ENCODE measurements at regions not wholly inside any gene's neighbourhood (a gene's known extent, or its start where the extent isn't known, plus 50 kb on each side); places are given as distances from the start of the nearest gene placed in this dataset.

GRCh38 chr6:132053511-132053910 lies 102.3 kb upstream of the CCN2 start:
- H3K27ac ChIP-seq, result no peak overlapping the region
- TF ChIP-seq CTCF (IDR thresholded peaks at IDR 0.05) (no peak), POLR2A (IDR thresholded peaks at IDR 0.05) (no peak)
- no peak for DNase-seq
- no peaks in the 10 kb centered on the region for H3K4me1 ChIP-seq
- H3K27me3 ChIP-seq, result no peaks in the 10 kb centered on the region
- H3K9me3 ChIP-seq, result no peaks in the 10 kb centered on the region
- H3K4me3 ChIP-seq, result no peak overlapping the region
- no peaks in the 10 kb centered on the region for H3K36me3 ChIP-seq

GRCh38 chr6:132052096-132052495 lies 100.9 kb upstream of the CCN2 start:
- Histone ChIP-seq H3K4me3 (no peak overlapping the region), H3K4me1 (no peaks in the 10 kb centered on the region), H3K9me3 (no peaks in the 10 kb centered on the region), H3K27ac (no peak overlapping the region), H3K27me3 (no peaks in the 10 kb centered on the region), H3K36me3 (no peaks in the 10 kb centered on the region)
- TF ChIP-seq CTCF (IDR thresholded peaks at IDR 0.05) (no peak), POLR2A (IDR thresholded peaks at IDR 0.05) (no peak)
- DNase-seq, result no peak

DNA sequence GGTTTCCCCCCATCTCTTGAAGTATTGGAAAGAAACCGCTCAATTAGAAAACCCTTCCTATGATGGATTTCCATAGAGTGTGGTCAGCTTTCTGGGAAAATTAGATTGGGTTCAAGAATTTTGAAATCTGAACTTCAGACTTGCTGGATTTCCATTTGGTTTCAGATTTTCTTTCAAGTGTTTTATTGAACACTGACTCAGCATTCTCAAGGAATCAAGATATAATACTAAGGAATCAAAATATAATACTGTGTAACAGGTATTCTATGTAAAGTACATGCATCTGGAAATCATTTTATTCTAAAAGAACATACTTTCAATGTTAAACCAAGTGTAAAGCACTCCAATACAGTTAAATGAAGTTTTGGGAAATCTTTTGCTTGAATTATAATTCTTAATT lies 94.7 kb upstream of the CCN2 start:
- TF ChIP-seq POLR2A (IDR thresholded peaks at IDR 0.05), result no peak
- TF ChIP-seq CTCF (IDR thresholded peaks at IDR 0.05), result no peak
- H3K27ac ChIP-seq, result no peak overlapping the region
- no peak overlapping the region for H3K4me3 ChIP-seq
- no peaks in the 10 kb centered on the region for H3K27me3 ChIP-seq
- H3K4me1 ChIP-seq, result no peaks in the 10 kb centered on the region
- no peaks in the 10 kb centered on the region for H3K36me3 ChIP-seq
- H3K9me3 ChIP-seq, result no peaks in the 10 kb centered on the region
- DNase-seq, result no peak

- no peak overlapping the region for H3K27ac ChIP-seq
These were observed 92.0 kb upstream of the CCN2 start for GRCh38 chr6:132043148-132043547.

GRCh38 chr6:132041706-132042105 lies 90.5 kb upstream of the CCN2 start:
- Histone ChIP-seq H3K9me3 (no peaks in the 10 kb centered on the region), H3K27me3 (no peaks in the 10 kb centered on the region), H3K27ac (no peak overlapping the region), H3K36me3 (no peaks in the 10 kb centered on the region), H3K4me3 (no peak overlapping the region), H3K4me1 (no peaks in the 10 kb centered on the region)
- TF ChIP-seq POLR2A (IDR thresholded peaks at IDR 0.05) (no peak), CTCF (IDR thresholded peaks at IDR 0.05) (no peak)
- DNase-seq, result no peak

More at GRCh38 chr6:132043148-132043547, 92.0 kb upstream of the CCN2 start:
- Histone ChIP-seq H3K27me3 (no peaks in the 10 kb centered on the region), H3K36me3 (no peaks in the 10 kb centered on the region), H3K4me1 (no peaks in the 10 kb centered on the region), H3K4me3 (no peak overlapping the region), H3K9me3 (no peaks in the 10 kb centered on the region)
- DNase-seq, result no peak
- no peak for TF ChIP-seq CTCF (IDR thresholded peaks at IDR 0.05)
- no peak for TF ChIP-seq POLR2A (IDR thresholded peaks at IDR 0.05)

DNA sequence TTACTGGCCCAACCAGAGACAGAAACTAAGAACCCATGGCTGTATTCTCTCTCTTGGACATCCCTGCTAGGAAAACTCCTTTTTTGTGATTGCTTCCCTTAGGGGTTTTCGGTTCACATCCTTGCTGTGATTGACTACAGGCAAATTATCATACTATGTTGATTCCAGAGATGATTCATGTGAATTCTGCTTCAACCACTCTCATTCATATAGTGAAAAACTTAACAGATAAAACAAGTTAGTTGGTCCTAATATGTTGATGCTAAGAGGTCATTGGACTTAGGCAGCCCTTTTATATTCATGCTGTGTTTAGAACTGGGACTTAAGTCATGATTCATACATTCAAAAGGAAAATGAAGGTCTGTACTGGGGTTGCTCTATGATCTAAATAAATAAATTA lies 76.9 kb upstream of the CCN2 start:
- H3K4me3 ChIP-seq, result no peak overlapping the region
- TF ChIP-seq POLR2A (IDR thresholded peaks at IDR 0.05), result no peak
- no peak for TF ChIP-seq CTCF (IDR thresholded peaks at IDR 0.05)
- H3K27me3 ChIP-seq, result no peaks in the 10 kb centered on the region
- no peaks in the 10 kb centered on the region for H3K4me1 ChIP-seq
- DNase-seq, result no peak
- no peaks in the 10 kb centered on the region for H3K36me3 ChIP-seq
- H3K9me3 ChIP-seq, result no peaks in the 10 kb centered on the region
- H3K27ac ChIP-seq, result no peak overlapping the region

All from Peyer's patch (tissue), 4 donors.